ENCODE measurements at regions not wholly inside any gene's neighbourhood (a gene's known extent, or its start where the extent isn't known, plus 50 kb on each side); places are given as distances from the start of the nearest gene placed in this dataset.
A peak's percentile ranks its signal among the peaks of the same experiment; 100 is the strongest.

GRCh38 chr1:8078176-8078671, 52.1 kb upstream of the ERRFI1 start:
- DNase-seq, result no peak

GRCh38 chr1:8077602-8078001, 51.5 kb upstream of the ERRFI1 start:
- DNase-seq, result no peak

- DNase-seq, result peak; percentile 67
Observed at GRCh38 chr1:8077120-8077573, 51.0 kb upstream of the ERRFI1 start.

- peak; percentile 40 for DNase-seq
Observed at GRCh38 chr1:8076176-8076575, 50.1 kb upstream of the ERRFI1 start.

Measured in NCI-H2029 (cell line).